Cardiac fibroblast (primary cell): ENCODE measurements at regions not wholly inside any gene's neighbourhood (a gene's known extent, or its start where the extent isn't known, plus 50 kb on each side); places are given as distances from the start of the nearest gene placed in this dataset.
A peak's percentile ranks its signal among the peaks of the same experiment; 100 is the strongest.

Source experiments
- DNase-seq, 2 donors: peaks; one replicate each; pipeline versions ENCODE4 v3.0.0 to v3.0.0-alpha.2; 2010; ENCODE audit warnings: low read depth in 2 of 2
- H3K4me3 ChIP-seq, 2 donors: replicated peaks in 1 of 2; 1 replicate in 1 of 2; 2 replicates in 1 of 2; pipeline ENCODE4 v1.5.1; 2011; ENCODE audit warnings: low read depth in 2 of 2, low read length in 2 of 2, mild to moderate bottlenecking in 2 of 2, moderate library complexity in 1 of 2
- TF ChIP-seq, protein P1 (sequence below): IDR thresholded peaks from one replicate; pipeline ENCODE4 v1.5.1; 2011; ENCODE audit warnings: low read depth, mild to moderate bottlenecking, low read length, inconsistent platforms

DNA sequence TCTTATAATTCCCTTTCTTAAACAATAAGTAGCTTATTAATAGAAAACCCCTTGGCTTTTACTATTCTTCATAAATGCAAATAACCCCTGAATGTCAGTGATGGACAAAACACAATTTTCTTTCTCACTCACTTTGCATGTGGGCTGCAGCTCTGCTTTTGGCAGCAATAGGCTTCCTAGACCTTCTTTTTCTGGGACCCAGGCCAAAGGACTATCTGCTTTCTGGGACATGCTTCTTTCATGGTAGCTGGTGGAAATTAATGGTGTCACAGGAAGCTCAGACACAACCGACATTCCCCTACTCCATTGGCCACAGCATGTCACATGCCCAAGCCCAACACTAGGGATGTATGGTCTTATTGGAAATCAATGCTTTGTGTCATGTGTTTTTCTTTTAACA, 134.3 kb upstream of the MDFIC start:
- peak in 1 of 2 donors; percentile 69 for DNase-seq
- TF ChIP-seq, protein P1, sequence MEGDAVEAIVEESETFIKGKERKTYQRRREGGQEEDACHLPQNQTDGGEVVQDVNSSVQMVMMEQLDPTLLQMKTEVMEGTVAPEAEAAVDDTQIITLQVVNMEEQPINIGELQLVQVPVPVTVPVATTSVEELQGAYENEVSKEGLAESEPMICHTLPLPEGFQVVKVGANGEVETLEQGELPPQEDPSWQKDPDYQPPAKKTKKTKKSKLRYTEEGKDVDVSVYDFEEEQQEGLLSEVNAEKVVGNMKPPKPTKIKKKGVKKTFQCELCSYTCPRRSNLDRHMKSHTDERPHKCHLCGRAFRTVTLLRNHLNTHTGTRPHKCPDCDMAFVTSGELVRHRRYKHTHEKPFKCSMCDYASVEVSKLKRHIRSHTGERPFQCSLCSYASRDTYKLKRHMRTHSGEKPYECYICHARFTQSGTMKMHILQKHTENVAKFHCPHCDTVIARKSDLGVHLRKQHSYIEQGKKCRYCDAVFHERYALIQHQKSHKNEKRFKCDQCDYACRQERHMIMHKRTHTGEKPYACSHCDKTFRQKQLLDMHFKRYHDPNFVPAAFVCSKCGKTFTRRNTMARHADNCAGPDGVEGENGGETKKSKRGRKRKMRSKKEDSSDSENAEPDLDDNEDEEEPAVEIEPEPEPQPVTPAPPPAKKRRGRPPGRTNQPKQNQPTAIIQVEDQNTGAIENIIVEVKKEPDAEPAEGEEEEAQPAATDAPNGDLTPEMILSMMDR: no peak
- no peak overlapping the region for H3K4me3 ChIP-seq

DNA sequence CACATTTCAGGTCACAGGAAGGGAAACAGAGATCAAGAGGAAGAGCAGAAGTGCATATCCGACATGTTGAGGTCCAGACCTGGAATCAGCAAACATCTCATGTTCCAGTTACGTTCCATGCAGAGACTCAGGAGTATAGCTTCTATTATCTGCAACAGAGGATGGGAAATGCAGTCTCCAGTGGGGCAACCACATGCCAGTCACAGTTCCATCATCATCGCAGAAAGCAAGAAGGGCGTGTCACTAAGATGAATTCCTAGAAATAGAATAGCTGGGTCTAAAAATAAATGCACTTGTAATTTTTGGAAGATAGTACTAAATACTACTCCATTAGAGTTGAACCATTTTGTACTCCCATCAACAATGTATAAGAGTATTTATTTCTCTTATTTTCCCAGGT, 133.2 kb upstream of the MDFIC start:
- TF ChIP-seq, protein P1: no peak
- no peak for DNase-seq
- H3K4me3 ChIP-seq: no peak overlapping the region

DNA sequence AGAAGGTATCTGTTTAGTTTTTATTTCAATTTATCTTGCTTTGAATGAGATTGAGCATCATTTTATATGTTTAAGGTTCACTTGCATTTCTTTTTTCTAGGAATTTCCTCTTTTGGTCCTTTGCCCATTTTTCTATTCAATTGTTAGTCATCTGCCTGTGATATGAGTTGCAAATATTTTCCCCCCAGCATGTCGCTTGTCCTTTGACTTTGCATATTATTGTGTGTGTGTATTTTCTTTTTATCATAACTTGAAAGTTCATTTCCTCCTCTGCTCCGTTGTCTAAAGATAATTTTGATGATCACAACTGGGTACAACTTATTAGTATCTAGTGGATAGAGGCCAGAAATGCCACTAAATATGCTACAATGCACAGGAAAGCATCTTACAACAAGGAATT, 132.7 kb upstream of the MDFIC start:
- peak; percentile 46 to 60 for DNase-seq
- H3K4me3 ChIP-seq: no peak overlapping the region
- TF ChIP-seq, protein P1: no peak

DNA sequence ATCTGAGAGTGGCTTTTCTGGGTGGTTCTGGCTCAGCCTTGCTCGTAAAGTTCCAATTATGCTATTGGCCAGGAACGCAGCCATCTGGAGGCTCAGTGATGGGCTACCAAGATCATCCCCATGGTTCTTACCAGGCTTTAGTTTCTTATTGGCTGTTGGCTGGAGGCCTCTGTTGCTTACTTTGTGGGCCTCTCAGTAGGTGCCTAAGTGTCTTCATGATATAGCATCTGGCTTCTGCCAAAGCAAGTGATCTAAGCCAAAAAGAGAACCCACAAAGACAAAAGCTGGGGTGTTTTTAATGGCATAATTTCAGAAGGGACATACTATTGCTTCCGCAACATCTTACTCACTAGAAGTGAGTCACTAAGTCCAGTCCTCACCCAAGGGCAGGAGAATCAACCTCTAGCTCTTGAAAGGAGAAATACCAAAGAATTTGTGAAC, 132.0 kb upstream of the MDFIC start:
- no peak overlapping the region for H3K4me3 ChIP-seq
- TF ChIP-seq, protein P1: no peak
- DNase-seq: peak; percentile 70 to 90

DNA sequence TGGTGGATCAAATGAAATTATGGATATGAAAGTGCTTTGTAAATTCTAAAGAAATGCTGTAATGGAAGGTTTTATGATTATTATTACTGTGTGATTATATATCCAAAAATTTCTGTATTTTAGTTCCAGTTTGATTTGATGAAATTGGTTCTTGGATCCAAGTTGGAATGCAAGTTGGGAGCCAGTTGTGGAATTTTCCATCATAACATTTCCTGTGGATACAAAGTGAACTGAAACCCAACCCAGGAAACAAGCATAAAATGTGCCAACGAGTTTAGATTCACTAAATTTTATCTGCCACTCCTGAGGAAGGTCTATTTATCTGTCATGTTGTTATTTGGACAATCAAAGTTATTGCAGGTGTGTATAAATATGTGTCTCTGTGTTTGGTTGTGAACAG, 131.4 kb upstream of the MDFIC start:
- DNase-seq: peak in 1 of 2 donors; percentile 41
- TF ChIP-seq, protein P1: no peak
- no peak overlapping the region for H3K4me3 ChIP-seq

DNA sequence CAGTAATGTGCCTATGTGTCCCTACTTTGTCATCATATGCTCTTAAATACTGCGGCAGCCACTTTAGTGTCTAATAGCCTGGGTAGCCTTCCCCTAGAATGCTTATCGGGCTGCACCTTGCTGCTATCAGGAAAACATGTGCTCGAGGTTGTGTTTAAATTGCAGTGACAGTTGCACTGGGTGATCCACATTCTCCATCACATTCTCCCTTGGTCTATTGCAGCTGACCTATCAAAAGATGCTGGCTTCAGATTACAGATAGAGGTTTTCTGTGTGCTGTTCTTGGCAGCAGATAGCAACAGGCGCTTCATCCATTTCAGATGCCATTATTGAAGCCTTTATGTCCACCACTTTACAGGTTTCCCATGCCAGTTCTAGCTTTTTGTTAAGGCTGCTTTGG, 130.1 kb upstream of the MDFIC start:
- no peak overlapping the region for H3K4me3 ChIP-seq
- TF ChIP-seq, protein P1: no peak
- no peak for DNase-seq

DNA sequence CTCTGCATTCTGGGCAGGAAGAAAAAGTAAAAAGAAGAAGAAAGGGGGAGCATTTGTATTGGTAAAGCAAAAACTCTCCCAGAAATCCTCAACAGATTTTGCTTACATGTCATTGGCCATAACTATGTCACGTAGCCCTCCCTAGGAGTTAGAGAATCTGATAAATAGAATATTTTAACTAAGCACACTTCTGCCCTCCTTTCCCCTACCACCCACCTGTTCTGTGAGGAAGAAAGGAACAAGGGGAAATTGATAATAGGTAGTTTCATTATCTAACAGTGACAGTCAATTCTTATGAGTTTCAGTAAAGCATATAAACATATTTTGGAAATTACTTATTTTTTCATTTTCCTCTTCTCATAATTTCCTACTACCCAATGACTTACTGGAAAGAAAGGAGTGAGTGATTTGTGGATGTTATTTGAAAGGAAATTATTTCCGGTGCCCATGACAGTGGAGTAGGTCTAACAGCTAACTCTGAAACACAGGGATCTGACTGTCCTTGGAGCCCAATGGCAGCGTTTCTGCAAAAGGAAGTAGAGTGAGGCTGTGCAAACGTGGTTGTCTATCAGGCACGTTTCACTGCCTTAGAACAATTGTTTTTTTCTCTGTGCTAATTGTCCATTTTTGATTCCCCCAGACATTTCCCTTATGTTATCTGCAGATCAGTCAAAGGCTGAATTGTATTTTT, 128.6 kb upstream of the MDFIC start:
- H3K4me3 ChIP-seq: no peak overlapping the region
- DNase-seq: no peak
- TF ChIP-seq, protein P1: no peak
